Upper lobe of left lung (tissue), 4 donors: ENCODE measurements at regions not wholly inside any gene's neighbourhood (a gene's known extent, or its start where the extent isn't known, plus 50 kb on each side); places are given as distances from the start of the nearest gene placed in this dataset.

ENCODE experiments used
- EP300 ChIP-seq, 4 donors: sonication (generic); formaldehyde crosslinking; IDR thresholded peaks; one replicate each; pipeline ENCODE4 v1.5.1; 2017; ENCODE audit warnings: antibody characterized with exemption in 4 of 4, control low read depth in 2 of 4
- POLR2A ChIP-seq, 4 donors: fragments of 450-650 bp; IDR thresholded peaks; one replicate each; pipeline ENCODE4 v1.5.1; 2016 to 2017; ENCODE audit warnings: antibody characterized with exemption in 4 of 4, mild to moderate bottlenecking in 2 of 4
- POLR2AphosphoS5 ChIP-seq, 2 donors: sonication (generic); formaldehyde crosslinking; IDR thresholded peaks; one replicate each; pipeline ENCODE4 v1.5.1; 2017; ENCODE audit warnings: antibody characterized with exemption in 2 of 2
- TF ChIP-seq, protein P1 (sequence below), 6 experiments: fragments of 450-650 bp in 4 of 6; fragments of 200-600 bp in 2 of 6; sonication (generic) in 2 of 6; IDR thresholded peaks; one replicate each; pipeline ENCODE4 v1.5.1; 2016 to 2019; ENCODE audit warnings: antibody characterized with exemption in 6 of 6

DNA sequence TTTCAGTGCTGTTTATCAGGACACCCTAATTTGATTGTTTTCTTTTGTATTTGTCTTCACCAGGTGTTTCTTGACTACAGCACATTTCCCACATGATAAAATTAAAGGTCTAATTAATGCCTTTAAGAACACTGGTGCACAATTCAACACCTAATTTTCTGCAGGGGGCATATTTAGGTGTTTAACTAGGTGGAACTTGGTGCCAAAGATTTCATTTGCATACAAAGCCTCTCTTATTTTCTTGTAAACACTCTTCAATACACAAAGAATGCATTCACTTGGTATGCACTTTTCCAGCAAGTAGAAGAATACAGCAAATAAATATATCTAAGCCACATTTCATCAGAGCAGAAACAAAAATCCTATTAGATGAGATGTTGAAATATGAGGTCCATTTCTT lies 646.2 kb upstream of the FOXG1 start:
- TF ChIP-seq, protein P1, sequence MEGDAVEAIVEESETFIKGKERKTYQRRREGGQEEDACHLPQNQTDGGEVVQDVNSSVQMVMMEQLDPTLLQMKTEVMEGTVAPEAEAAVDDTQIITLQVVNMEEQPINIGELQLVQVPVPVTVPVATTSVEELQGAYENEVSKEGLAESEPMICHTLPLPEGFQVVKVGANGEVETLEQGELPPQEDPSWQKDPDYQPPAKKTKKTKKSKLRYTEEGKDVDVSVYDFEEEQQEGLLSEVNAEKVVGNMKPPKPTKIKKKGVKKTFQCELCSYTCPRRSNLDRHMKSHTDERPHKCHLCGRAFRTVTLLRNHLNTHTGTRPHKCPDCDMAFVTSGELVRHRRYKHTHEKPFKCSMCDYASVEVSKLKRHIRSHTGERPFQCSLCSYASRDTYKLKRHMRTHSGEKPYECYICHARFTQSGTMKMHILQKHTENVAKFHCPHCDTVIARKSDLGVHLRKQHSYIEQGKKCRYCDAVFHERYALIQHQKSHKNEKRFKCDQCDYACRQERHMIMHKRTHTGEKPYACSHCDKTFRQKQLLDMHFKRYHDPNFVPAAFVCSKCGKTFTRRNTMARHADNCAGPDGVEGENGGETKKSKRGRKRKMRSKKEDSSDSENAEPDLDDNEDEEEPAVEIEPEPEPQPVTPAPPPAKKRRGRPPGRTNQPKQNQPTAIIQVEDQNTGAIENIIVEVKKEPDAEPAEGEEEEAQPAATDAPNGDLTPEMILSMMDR (IDR thresholded peaks at IDR 0.05) = no peak
- TF ChIP-seq POLR2A (IDR thresholded peaks at IDR 0.05) (no peak), POLR2AphosphoS5 (IDR thresholded peaks at IDR 0.05) (no peak), EP300 (IDR thresholded peaks at IDR 0.05) (no peak)
